ENCODE measurements at regions not wholly inside any gene's neighbourhood (a gene's known extent, or its start where the extent isn't known, plus 50 kb on each side); places are given as distances from the start of the nearest gene placed in this dataset.

GRCh38 chr17:73877962-73878361, 233.7 kb upstream of the SDK2 start:
- 83% methylated on average over 9 of the region's 9 CpGs for WGBS, 2 donors
- intact Hi-C loops (cut with DNase I; ENCODE audit: low total_unique reads), result no loop called here
- DNase-seq (ENCODE audit: low spot score in 2 of 2), result no peak
- no peak overlapping the region for H3K4me3 ChIP-seq (ENCODE audit: low read depth, poor library complexity, severe bottlenecking)
- TF ChIP-seq POLR2A (IDR thresholded peaks at IDR 0.05), result no peak
- TF ChIP-seq CTCF (IDR thresholded peaks at IDR 0.05), result no peak

GRCh38 chr17:73878923-73879322, 234.7 kb upstream of the SDK2 start:
- no peak overlapping the region for H3K4me3 ChIP-seq (ENCODE audit: low read depth, poor library complexity, severe bottlenecking)
- TF ChIP-seq CTCF (IDR thresholded peaks at IDR 0.05) (no peak), POLR2A (IDR thresholded peaks at IDR 0.05) (no peak)
- DNase-seq (ENCODE audit: low spot score in 2 of 2), result no peak
- intact Hi-C loops (cut with DNase I; ENCODE audit: low total_unique reads), result no loop called here
- WGBS, 2 donors, result 65 to 87% methylated on average over 14 of the region's 14 CpGs

- intact Hi-C loops (cut with DNase I; ENCODE audit: low total_unique reads), result no loop called here
- TF ChIP-seq CTCF (IDR thresholded peaks at IDR 0.05) (no peak), POLR2A (IDR thresholded peaks at IDR 0.05) (no peak)
- no peak for DNase-seq (ENCODE audit: low spot score in 2 of 2)
- WGBS, 2 donors, result 61 to 67% methylated on average over 5 of the region's 5 CpGs
- no peak overlapping the region for H3K4me3 ChIP-seq (ENCODE audit: low read depth, poor library complexity, severe bottlenecking)
These were observed 235.7 kb upstream of the SDK2 start for GRCh38 chr17:73879987-73880386.

DNA sequence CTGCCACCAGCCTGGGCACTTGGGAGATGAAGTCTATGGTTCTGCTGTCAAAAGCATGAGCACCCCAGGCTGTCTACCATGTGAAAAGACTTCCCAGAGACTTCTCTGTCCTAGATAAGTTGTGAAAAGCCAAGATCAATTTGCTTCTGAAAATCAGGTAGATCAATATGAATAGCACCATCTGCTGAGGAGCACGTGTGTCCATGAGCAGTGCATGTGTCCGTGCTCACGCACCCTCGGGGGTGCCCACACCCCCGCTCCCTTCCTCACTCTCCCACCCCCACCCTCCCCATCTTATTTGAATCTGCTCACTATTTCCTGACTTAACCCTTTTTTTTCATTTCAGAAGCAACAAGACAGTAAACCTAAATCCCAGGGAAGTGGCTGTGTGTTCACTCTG, 238.3 kb upstream of the SDK2 start:
- 28 to 32% methylated on average over 5 of the region's 5 CpGs for WGBS, 2 donors
- no peak overlapping the region for H3K4me3 ChIP-seq (ENCODE audit: low read depth, poor library complexity, severe bottlenecking)
- no peak for TF ChIP-seq CTCF (IDR thresholded peaks at IDR 0.05)
- TF ChIP-seq POLR2A (IDR thresholded peaks at IDR 0.05), result no peak
- intact Hi-C loops (cut with DNase I; ENCODE audit: low total_unique reads), result no loop called here
- DNase-seq (ENCODE audit: low spot score in 2 of 2), result no peak

DNA sequence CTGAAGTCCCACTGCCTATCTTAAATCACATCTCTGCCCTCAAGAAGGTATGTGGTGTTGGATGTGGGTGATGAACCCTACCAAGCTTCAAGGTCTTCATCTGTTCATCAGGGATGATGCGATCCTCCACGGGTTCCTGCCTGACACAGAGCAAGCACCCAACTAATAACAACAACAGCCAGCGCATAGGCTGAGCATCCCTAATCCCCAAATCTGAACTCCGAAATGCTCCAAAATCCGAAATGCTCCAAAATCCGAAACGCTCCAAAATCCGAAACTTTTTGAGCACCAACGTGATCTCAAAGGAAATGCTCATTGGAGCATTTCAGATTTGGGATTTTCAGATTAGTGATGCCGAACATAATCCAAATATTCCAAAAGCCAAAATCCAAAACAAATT, 238.9 kb upstream of the SDK2 start:
- 87 to 93% methylated on average over 10 of the region's 10 CpGs for WGBS, 2 donors
- no peak for TF ChIP-seq POLR2A (IDR thresholded peaks at IDR 0.05)
- TF ChIP-seq CTCF (IDR thresholded peaks at IDR 0.05), result no peak
- DNase-seq (ENCODE audit: low spot score in 2 of 2), result no peak
- no peak overlapping the region for H3K4me3 ChIP-seq (ENCODE audit: low read depth, poor library complexity, severe bottlenecking)
- intact Hi-C loops (cut with DNase I; ENCODE audit: low total_unique reads), result no loop called here

- no peak overlapping the region for H3K4me3 ChIP-seq (ENCODE audit: low read depth, poor library complexity, severe bottlenecking)
- intact Hi-C loops (cut with DNase I; ENCODE audit: low total_unique reads), result no loop called here
- 80% methylated on average over 3 of the region's 3 CpGs for WGBS, 2 donors
- DNase-seq (ENCODE audit: low spot score in 2 of 2), result no peak
- TF ChIP-seq CTCF (IDR thresholded peaks at IDR 0.05) (no peak), POLR2A (IDR thresholded peaks at IDR 0.05) (no peak)
These were observed 243.5 kb upstream of the SDK2 start for GRCh38 chr17:73887739-73888138.

All from lower leg skin (tissue), 4 donors.